Astrocyte of the hippocampus (primary cell): ENCODE measurements at regions not wholly inside any gene's neighbourhood (a gene's known extent, or its start where the extent isn't known, plus 50 kb on each side); places are given as distances from the start of the nearest gene placed in this dataset.

ENCODE experiments used
- DNase-seq: peaks from one replicate; pipeline ENCODE4 v3.0.0; 2011; ENCODE audit warnings: low read depth, low spot score

GRCh38 chr13:59345311-59345710 lies 818.4 kb downstream of the DIAPH3 start:
- DNase-seq, result no peak

DNA sequence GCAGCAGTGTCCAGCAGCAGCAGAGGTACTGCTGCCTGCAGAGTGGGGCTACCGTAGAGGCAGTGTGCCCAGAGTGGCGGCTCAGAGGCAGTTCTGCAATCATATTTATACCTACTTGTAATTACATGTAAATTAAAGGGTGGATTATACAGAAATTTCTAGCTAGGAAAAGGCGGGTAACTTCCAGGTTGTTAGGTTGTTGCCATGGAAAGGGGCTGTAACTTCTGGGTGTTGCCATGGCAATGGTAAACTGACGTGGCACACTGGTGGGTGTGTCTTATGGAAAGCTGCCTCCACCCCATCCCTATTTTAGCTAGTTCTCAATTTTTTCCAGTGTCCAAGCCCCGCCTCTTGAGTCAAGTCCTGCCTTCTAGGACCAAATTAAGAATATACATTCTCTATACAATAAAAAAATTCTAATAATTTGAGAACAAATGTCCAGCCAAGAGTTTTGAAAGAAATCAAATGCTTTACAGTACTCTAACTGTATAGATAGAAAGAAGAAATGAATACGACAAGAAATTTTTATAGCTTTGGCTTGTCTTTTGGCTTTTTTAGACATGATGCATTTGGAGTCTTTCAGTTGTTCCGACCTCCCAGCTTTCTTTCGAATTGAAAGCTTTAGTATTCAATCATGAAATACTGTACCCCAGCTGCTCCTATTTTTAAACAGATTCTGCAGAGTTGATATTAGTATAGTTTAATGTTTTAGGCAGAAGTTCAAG lies 816.6 kb downstream of the DIAPH3 start:
- no peak for DNase-seq

GRCh38 chr13:59348617-59349016 lies 815.1 kb downstream of the DIAPH3 start:
- no peak for DNase-seq

GRCh38 chr13:59352600-59352999 lies 811.1 kb downstream of the DIAPH3 start:
- DNase-seq, result no peak

- no peak for DNase-seq
Observed at GRCh38 chr13:59354665-59355369, 808.9 kb downstream of the DIAPH3 start.

DNA sequence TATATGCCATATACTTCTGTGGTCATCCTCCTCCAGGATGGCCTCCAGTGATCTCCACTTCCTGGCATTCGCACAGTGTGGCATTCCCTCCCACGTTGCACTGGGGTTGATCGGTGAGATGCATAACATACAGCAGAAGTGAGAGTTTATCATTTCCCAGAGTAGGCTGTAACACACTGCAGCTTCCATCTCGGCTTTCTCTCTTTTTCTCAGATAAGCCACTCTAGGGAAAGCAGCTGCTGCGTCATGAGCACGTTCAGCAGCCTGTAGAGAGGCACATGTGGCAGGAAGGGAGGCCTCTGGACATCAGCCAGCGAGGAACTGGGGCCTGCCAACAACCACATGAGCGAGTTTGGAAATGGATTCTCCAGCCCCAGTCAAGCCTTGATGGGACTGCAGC lies 807.1 kb downstream of the DIAPH3 start:
- no peak for DNase-seq

GRCh38 chr13:59358014-59358413 lies 805.7 kb downstream of the DIAPH3 start:
- DNase-seq, result peak; percentile 66

- no peak for DNase-seq
Observed at GRCh38 chr13:59360108-59360507, 803.6 kb downstream of the DIAPH3 start.

DNA sequence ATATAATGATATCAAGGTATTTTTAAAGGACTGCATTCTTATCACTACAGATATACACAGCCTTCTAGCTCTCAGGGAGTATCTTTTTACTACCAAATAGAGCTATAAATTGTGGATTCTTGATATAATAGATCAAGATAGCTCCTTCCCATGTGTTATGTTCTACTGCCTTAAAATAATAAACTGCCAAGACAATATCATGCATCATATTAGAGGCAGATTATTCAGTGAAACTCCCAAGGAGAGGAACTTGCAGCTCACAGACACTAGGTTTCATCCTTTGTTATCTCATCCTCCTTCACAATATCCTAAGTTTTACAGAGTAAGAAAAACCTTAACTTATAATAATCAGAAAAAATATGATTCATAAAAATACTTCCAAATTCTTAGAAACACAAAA lies 802.8 kb downstream of the DIAPH3 start:
- no peak for DNase-seq

DNA sequence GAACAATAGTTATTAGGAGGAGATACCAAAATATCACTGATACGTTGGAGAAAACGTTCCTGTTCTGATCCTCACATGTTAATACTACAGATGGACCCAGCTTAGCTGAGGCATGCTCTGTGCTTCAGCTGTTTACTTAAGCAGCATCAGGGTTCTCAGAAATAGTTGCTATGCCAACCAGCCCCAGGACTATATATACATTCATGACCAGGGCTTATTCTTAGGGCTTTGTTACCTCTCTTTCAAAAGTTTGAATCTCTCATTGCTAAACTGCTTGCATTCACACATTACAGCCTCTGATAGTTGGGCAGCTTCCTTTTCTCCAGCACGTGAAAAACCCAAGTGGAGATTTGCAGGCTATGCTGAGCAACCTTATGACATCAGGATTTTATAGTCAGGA lies 800.4 kb downstream of the DIAPH3 start:
- DNase-seq, result no peak

GRCh38 chr13:59363947-59364346 lies 799.8 kb downstream of the DIAPH3 start:
- DNase-seq, result no peak

DNA sequence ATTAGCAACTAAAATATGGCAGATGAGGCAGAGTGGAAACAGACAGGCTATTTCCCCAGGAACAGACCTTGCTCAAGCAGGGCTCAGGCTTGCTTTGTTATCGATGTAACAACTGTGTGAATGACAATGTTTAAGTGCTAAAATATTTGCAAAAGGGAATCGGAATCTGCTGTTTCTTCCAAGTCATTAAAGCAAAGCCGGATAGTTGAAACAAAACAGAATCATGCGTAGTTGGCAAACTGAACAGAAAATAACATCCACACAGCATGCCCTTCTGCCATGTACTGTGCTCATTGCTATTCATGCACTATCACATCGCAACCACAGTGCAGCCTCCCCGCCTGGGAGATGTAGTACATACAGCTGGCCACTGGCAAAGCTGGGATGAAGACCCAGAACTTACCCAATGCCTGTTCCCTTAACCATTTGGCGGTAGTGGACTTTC lies 799.1 kb downstream of the DIAPH3 start:
- no peak for DNase-seq

DNA sequence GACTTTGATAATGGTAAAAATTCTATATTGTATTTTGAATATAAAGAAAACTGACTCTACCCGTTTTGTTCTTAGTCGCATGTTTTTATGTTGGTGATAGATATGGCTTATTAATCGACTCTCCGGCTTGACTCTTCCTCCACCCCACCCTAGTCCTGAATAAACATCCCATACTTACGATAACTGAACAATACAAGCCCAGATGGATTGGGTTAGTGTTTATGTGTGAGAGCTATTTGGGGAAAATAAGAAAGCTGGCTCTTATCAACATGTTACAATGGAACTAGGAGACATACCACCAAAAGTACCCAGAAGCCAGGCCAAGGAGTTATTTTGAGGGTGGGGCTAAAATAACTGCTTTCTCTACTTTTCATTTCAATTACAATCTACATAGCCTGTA lies 796.3 kb downstream of the DIAPH3 start:
- no peak for DNase-seq

- DNase-seq, result no peak
Observed at GRCh38 chr13:59367904-59368303, 795.8 kb downstream of the DIAPH3 start.

DNA sequence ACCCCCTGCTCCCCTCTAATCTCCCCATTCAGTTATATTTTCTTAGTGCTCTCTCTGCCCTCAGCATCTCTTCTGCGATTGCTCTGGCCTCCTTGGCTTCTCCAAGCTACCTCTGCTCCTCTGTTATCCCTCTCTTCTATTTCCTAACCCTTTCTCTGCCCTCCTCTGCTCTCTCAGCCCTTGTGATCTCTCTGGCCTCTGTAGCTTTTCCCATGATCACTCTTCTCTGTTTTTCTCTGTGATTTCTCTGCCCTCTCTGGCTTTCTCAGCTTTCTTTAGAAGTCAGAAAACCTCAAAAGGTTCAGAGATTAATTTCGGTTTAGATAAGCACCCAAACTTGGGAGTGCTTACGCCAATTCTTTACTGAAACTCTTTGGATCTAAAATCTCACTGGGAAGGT lies 795.0 kb downstream of the DIAPH3 start:
- DNase-seq, result no peak

- DNase-seq, result no peak
Observed at GRCh38 chr13:59371229-59371628, 792.5 kb downstream of the DIAPH3 start.

GRCh38 chr13:59373341-59373740 lies 790.4 kb downstream of the DIAPH3 start:
- DNase-seq, result no peak

DNA sequence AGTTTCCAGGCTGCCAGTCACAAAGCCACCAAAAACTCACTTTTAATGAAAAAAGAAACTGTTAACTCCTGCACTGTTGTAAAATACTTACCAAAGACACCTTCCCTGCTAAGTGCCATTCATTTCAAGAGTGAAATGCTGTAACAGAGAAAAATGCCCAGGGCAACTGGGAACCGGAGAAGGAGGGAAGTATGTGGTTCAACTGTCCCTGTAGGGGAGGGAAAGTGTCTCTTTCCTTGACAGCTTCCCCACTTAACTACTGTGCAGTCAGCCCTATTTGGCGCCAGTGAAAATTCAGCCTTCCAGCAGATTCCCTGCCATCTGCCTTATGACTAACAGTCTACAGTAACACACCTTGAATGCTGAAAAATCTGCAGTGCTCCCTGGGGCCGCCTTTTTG lies 789.0 kb downstream of the DIAPH3 start:
- no peak for DNase-seq

DNA sequence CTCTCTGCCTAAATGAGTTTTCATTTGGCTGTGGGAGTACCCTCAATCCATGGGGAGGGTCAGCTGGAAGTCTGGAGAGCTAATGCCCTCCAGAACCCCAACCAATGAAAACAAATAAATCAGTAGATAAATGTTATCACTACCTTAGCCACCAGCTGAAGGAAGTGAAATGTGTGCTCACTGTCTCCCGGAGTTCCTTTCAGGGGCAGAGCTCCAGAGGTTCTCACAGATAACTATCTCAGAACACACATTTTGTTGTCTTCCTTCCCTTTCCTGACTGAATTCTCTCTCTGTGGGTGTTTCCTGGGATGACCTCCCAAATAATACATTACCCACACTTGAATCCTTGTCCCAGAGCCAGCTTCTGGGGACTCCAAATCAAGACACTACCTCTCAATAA lies 779.6 kb downstream of the DIAPH3 start:
- DNase-seq, result no peak

DNA sequence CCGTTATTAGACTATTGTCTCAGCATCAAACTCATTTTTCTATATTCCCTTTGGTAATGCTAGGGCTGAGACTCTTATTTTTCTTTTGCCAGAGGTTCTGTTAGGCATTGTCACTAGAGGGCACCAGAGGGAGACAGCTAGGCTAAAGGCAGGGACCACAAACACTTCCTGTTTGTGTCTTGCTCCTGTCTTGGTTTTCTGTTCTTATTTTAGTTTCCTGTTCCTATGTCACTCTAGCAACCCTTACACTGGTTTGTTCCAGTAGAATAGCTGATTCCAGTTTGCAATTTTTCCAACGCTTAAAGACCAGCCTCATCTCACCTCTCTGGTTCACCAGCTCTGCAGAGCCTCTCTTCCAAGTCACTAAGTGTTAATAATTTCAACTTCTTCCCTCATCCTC lies 772.0 kb downstream of the DIAPH3 start:
- peak; percentile 86 for DNase-seq

DNA sequence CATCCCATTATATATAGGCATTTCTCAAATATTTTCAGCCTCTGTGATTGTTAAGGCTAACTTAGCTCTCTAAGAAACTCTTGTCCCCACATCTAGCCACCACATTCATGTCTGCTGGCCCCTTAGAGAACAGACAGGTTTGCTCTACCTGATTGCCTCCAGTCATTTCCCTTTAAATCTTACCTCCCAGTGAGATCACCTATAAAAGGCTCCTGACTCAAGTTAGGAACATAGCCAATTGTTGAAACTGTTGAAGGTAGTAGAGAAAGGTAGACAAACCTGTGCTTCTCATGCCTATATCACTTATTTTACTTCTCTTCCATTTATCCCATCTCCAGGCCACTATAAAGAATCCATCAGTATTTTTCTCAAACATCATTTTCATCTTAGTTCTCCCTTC lies 771.4 kb downstream of the DIAPH3 start:
- DNase-seq, result no peak

- DNase-seq, result no peak
Observed at GRCh38 chr13:59394496-59394895, 769.2 kb downstream of the DIAPH3 start.

DNA sequence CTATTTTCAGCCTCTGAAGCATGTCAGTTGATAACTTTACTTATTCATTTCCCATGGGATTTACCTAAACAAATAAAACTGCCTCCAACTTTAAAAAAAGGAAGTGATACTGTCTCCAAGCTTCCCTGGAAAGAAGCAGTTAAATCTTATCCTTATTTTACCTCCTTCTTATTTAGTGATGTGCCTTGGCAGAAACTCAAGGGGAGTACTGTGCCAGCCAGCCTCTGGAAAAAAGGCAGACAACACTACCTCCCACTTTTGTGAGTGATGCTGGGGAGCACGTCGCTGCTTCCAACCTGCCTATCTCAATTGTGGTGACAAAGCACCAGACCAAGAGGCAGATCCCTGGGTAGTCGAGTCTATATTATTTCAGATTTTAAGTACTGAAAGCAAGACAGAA lies 765.6 kb downstream of the DIAPH3 start:
- DNase-seq, result peak; percentile 19
